Motor neuron (in vitro differentiated cells): ENCODE measurements at regions not wholly inside any gene's neighbourhood (a gene's known extent, or its start where the extent isn't known, plus 50 kb on each side); places are given as distances from the start of the nearest gene placed in this dataset.
"Not testable (repeated sequence)": the region's sequence is repeated elsewhere in the genome, so short reads cannot be mapped to it uniquely, and the experiment has no call there.

Experiments
- ATAC-seq, 8 experiments: fragments of 200-7000 bp; cut with Tn5 transposase; replicated peaks in 6 of 8; 2 replicates each; pipeline ENCODE4 v1.8.0; 2021; ENCODE audit warnings: mild to moderate bottlenecking in 8 of 8, moderate library complexity in 8 of 8
- H3K27ac ChIP-seq, 2 donors: fragments of 250-450 bp; sonication (Bioruptor Pico); 2 replicates each; pipeline ENCODE4 v1.9.0; 2021; ENCODE audit warnings: antibody characterized with exemption in 2 of 2, mild to moderate bottlenecking in 2 of 2, moderate library complexity in 1 of 2
- H3K4me1 ChIP-seq, 2 donors: fragments of 250-450 bp; sonication (Bioruptor Pico); replicated peaks in 1 of 2; 2 replicates each; pipeline ENCODE4 v1.6.1; 2021; ENCODE audit warnings: antibody characterized with exemption in 2 of 2, mild to moderate bottlenecking in 2 of 2, moderate library complexity in 1 of 2
- H3K4me3 ChIP-seq, 5 donors: fragments of 250-450 bp; sonication (Bioruptor Pico); 2 replicates each; pipeline ENCODE4 v1.9.0; 2021; ENCODE audit warnings: antibody characterized with exemption in 5 of 5, mild to moderate bottlenecking in 5 of 5, moderate library complexity in 4 of 5
- WGBS, 10 experiments: fragments of 450-650 bp; shearing (Covaris generic); methylation state at CpG; one replicate each; pipeline ENCODE4 v1.0.0; 2022; 5-methylcytosine and 5-hydroxymethylcytosine counted together
- in situ Hi-C, 9 experiments: fragments of 400-800 bp; cut with MboI; loops; one replicate each; pipeline ENCODE4 v1.15.0; 2021; ENCODE audit warnings: low sequenced_read_pairs in 9 of 9, low pct_unique_long_range_greater_than_20kb in 2 of 9; ENCODE audit not compliant: unreplicated experiment in 9 of 9

GRCh38 chr1:201720522-201720844, 108.5 kb upstream of the IPO9 start:
- Histone ChIP-seq H3K27ac (peak overlapping the region in 1 of 2 donors; percentile 78), H3K4me3 (no peak overlapping the region), H3K4me1 (peaks cover 17 to 33% of the 10 kb centered on the region in 2 donors)
- no peak for ATAC-seq
- 79 to 100% (median 89%) methylated on average over 2 to 3 of the region's 3 CpGs; no CpG with 5 or more reads in 6 of the 10 experiments for WGBS, 10 experiments
- in situ Hi-C loops: loop anchor here in 4 of 9 experiments (25.0 kb wide), 1 partner anchor 158 kb away; no protein-coding TSS in a partner anchor

GRCh38 chr1:201721082-201722049, 107.6 kb upstream of the IPO9 start:
- peaks cover 17 to 33% of the 10 kb centered on the region in 2 donors for H3K4me1 ChIP-seq

GRCh38 chr1:201724039-201724765, 104.8 kb upstream of the IPO9 start:
- peaks cover 17 to 32% of the 10 kb centered on the region in 2 donors for H3K4me1 ChIP-seq
- in situ Hi-C loops: loop anchor here in 4 of 9 experiments (25.0 kb wide), 1 partner anchor 162 kb away; no protein-coding TSS in a partner anchor
- WGBS, 10 experiments: 0 to 100% (median 84%) methylated on average over 1 to 8 of the region's 9 CpGs; no CpG with 5 or more reads in 1 of the 10 experiments
- H3K27ac ChIP-seq: no peak overlapping the region
- no peak overlapping the region for H3K4me3 ChIP-seq
- peak in 1 of 8 experiments; percentile 2 for ATAC-seq

More at GRCh38 chr1:201721082-201722049, 107.6 kb upstream of the IPO9 start:
- 7 to 66% (median 48%) methylated on average over 3 to 12 of the region's 13 CpGs for WGBS, 10 experiments
- ATAC-seq: peak; percentile 10 to 87 (median 44)
- Histone ChIP-seq H3K4me3 (no peak overlapping the region), H3K27ac (no peak overlapping the region)
- in situ Hi-C loops: loop anchor here in 4 of 9 experiments (25.0 kb wide), 1 partner anchor 159 kb away; no protein-coding TSS in a partner anchor

GRCh38 chr1:201724766-201725118, 104.2 kb upstream of the IPO9 start:
- ATAC-seq: peak in 3 of 8 experiments; percentile 13 to 30 (median 25)
- H3K27ac ChIP-seq: no peak overlapping the region
- H3K4me1 ChIP-seq: peaks cover 15 to 26% of the 10 kb centered on the region in 2 donors
- H3K4me3 ChIP-seq: no peak overlapping the region
- 33 to 70% (median 48%) methylated on average over 1 to 5 of the region's 5 CpGs; no CpG with 5 or more reads in 4 of the 10 experiments for WGBS, 10 experiments
- in situ Hi-C loops: loop anchor here in 4 of 9 experiments (25.0 kb wide), 1 partner anchor 162 kb away; no protein-coding TSS in a partner anchor

- ATAC-seq: no peak
- 75 to 100% (median 90%) methylated on average over 1 to 2 of the region's 2 CpGs for WGBS, 10 experiments
- Histone ChIP-seq H3K4me1 (peaks cover 20 to 26% of the 10 kb centered on the region in 2 donors), H3K27ac (no peak overlapping the region), H3K4me3 (no peak overlapping the region)
- in situ Hi-C loops: no loop called here
These were observed 102.3 kb upstream of the IPO9 start for GRCh38 chr1:201726700-201727099.

- Histone ChIP-seq H3K4me3 (no peak overlapping the region), H3K4me1 (peaks cover 22 to 28% of the 10 kb centered on the region in 2 donors), H3K27ac (no peak overlapping the region)
- peak in 2 of 8 experiments; percentile 39 to 42 for ATAC-seq
- in situ Hi-C loops: no loop called here
These were observed 100.2 kb upstream of the IPO9 start for GRCh38 chr1:201728731-201729130.

- Histone ChIP-seq H3K4me3 (no peak overlapping the region), H3K27ac (no peak overlapping the region), H3K4me1 (peaks cover 22% of the 10 kb centered on the region in 2 donors)
- peak in 5 of 8 experiments; percentile 15 to 97 (median 89) for ATAC-seq
- in situ Hi-C loops: no loop called here
- 0 to 84% (median 67%) methylated on average over 1 to 5 of the region's 5 CpGs; no CpG with 5 or more reads in 3 of the 10 experiments for WGBS, 10 experiments
These were observed 98.9 kb upstream of the IPO9 start for GRCh38 chr1:201729973-201730608.

GRCh38 chr1:201730611-201731010, 98.3 kb upstream of the IPO9 start:
- H3K4me3 ChIP-seq: no peak overlapping the region

GRCh38 chr1:201731142-201731541, 97.8 kb upstream of the IPO9 start:
- in situ Hi-C loops: no loop called here
- Histone ChIP-seq H3K27ac (peak overlapping the region in 1 of 2 donors; percentile 22), H3K4me3 (no peak overlapping the region), H3K4me1 (peaks cover 26 to 27% of the 10 kb centered on the region in 2 donors)
- WGBS, 10 experiments: 64 to 100% (median 79%) methylated on average over 1 to 11 of the region's 11 CpGs; no CpG with 5 or more reads in 2 of the 10 experiments
- ATAC-seq: peak in 2 of 8 experiments; percentile 16 to 25

More at GRCh38 chr1:201730611-201731010, 98.3 kb upstream of the IPO9 start:
- in situ Hi-C loops: no loop called here
- H3K27ac ChIP-seq: peak overlapping the region in 1 of 2 donors; percentile 15
- 50 to 100% (median 92%) methylated on average over 1 to 2 of the region's 2 CpGs; no CpG with 5 or more reads in 3 of the 10 experiments for WGBS, 10 experiments
- ATAC-seq: peak in 3 of 8 experiments; percentile 3 to 7 (median 6)
- peaks cover 22 to 24% of the 10 kb centered on the region in 2 donors for H3K4me1 ChIP-seq

- no peak overlapping the region for H3K27ac ChIP-seq
- in situ Hi-C loops: no loop called here
- peak in 3 of 8 experiments; percentile 24 to 42 (median 30) for ATAC-seq
- no peak overlapping the region for H3K4me3 ChIP-seq
- WGBS, 10 experiments: 38 to 80% (median 63%) methylated on average over 1 of the region's 1 CpG; no CpG with 5 or more reads in 7 of the 10 experiments
- peaks cover 27 to 31% of the 10 kb centered on the region in 2 donors for H3K4me1 ChIP-seq
These were observed 97.4 kb upstream of the IPO9 start for GRCh38 chr1:201731592-201731991.

GRCh38 chr1:201732351-201732750, 96.6 kb upstream of the IPO9 start:
- WGBS, 10 experiments: 80 to 100% (median 100%) methylated on average over 1 to 2 of the region's 2 CpGs; no CpG with 5 or more reads in 2 of the 10 experiments
- in situ Hi-C loops: no loop called here
- H3K4me3 ChIP-seq: no peak overlapping the region
- no peak for ATAC-seq
- peaks cover 33 to 38% of the 10 kb centered on the region in 2 donors for H3K4me1 ChIP-seq
- H3K27ac ChIP-seq: no peak overlapping the region

- WGBS, 10 experiments: 67 to 100% (median 85%) methylated on average over 1 to 3 of the region's 4 CpGs; no CpG with 5 or more reads in 4 of the 10 experiments
- H3K4me3 ChIP-seq, in situ Hi-C loops, H3K27ac ChIP-seq, ATAC-seq: not testable (repeated sequence)
- H3K4me1 ChIP-seq: peaks cover 49 to 51% of the 10 kb centered on the region in 2 donors
These were observed 94.7 kb upstream of the IPO9 start for GRCh38 chr1:201734221-201734620.
